ENCODE measurements at regions not wholly inside any gene's neighbourhood (a gene's known extent, or its start where the extent isn't known, plus 50 kb on each side); places are given as distances from the start of the nearest gene placed in this dataset.
"Not testable (repeated sequence)": the region's sequence is repeated elsewhere in the genome, so short reads cannot be mapped to it uniquely, and the experiment has no call there.

GRCh38 chr5:128735656-128736055, 197.6 kb upstream of the FBN2 start:
- not testable (repeated sequence) for H3K4me1 Mint-ChIP-seq, H3K27me3 Mint-ChIP-seq, H3K9me3 Mint-ChIP-seq, H3K4me3 Mint-ChIP-seq, H3K27ac Mint-ChIP-seq, H3K36me3 Mint-ChIP-seq

- Mint-ChIP-seq H3K27ac (no peak overlapping the region), H3K9me3 (no peaks in the 10 kb centered on the region)
Measured at GRCh38 chr5:128736553-128736952, 198.5 kb upstream of the FBN2 start.

GRCh38 chr5:128749136-128749898, 211.3 kb upstream of the FBN2 start:
- Mint-ChIP-seq H3K4me1 (no peaks in the 10 kb centered on the region), H3K9me3 (peaks cover 0 to 11% (median 2%) of the 10 kb centered on the region in 3 donors), H3K4me3 (no peak overlapping the region), H3K36me3 (no peaks in the 10 kb centered on the region), H3K27ac (no peak overlapping the region), H3K27me3 (no peaks in the 10 kb centered on the region)

More at GRCh38 chr5:128736553-128736952, 198.5 kb upstream of the FBN2 start:
- Mint-ChIP-seq H3K4me3 (no peak overlapping the region), H3K27me3 (no peaks in the 10 kb centered on the region), H3K36me3 (no peaks in the 10 kb centered on the region), H3K4me1 (no peaks in the 10 kb centered on the region)

- Mint-ChIP-seq H3K27ac (no peak overlapping the region), H3K27me3 (no peaks in the 10 kb centered on the region), H3K36me3 (no peaks in the 10 kb centered on the region)
Measured at GRCh38 chr5:128750155-128750554, 212.1 kb upstream of the FBN2 start.

GRCh38 chr5:128757196-128757959, 207.9 kb upstream of the SLC27A6 start:
- Mint-ChIP-seq H3K4me3 (no peak overlapping the region), H3K4me1 (no peaks in the 10 kb centered on the region), H3K27ac (no peak overlapping the region), H3K36me3 (no peaks in the 10 kb centered on the region), H3K27me3 (no peaks in the 10 kb centered on the region), H3K9me3 (peaks cover 0 to 4% (median 4%) of the 10 kb centered on the region in 3 donors)

More at GRCh38 chr5:128750155-128750554, 212.1 kb upstream of the FBN2 start:
- H3K4me3 Mint-ChIP-seq = no peak overlapping the region
- peaks cover 0 to 11% (median 2%) of the 10 kb centered on the region in 3 donors for H3K9me3 Mint-ChIP-seq
- no peaks in the 10 kb centered on the region for H3K4me1 Mint-ChIP-seq

- Mint-ChIP-seq H3K9me3 (peaks cover 0 to 4% (median 4%) of the 10 kb centered on the region in 3 donors), H3K27ac (no peak overlapping the region), H3K27me3 (no peaks in the 10 kb centered on the region), H3K4me1 (no peaks in the 10 kb centered on the region), H3K4me3 (no peak overlapping the region), H3K36me3 (no peaks in the 10 kb centered on the region)
Measured at GRCh38 chr5:128762661-128763306, 202.5 kb upstream of the SLC27A6 start.

GRCh38 chr5:128763321-128763720, 202.0 kb upstream of the SLC27A6 start:
- H3K27ac Mint-ChIP-seq = no peak overlapping the region
- no peak overlapping the region for H3K4me3 Mint-ChIP-seq
- H3K4me1 Mint-ChIP-seq = no peaks in the 10 kb centered on the region
- H3K27me3 Mint-ChIP-seq = no peaks in the 10 kb centered on the region
- no peaks in the 10 kb centered on the region for H3K36me3 Mint-ChIP-seq
- peaks cover 0 to 4% (median 4%) of the 10 kb centered on the region in 3 donors for H3K9me3 Mint-ChIP-seq

GRCh38 chr5:128764601-128765310, 200.5 kb upstream of the SLC27A6 start:
- Mint-ChIP-seq H3K4me1 (no peaks in the 10 kb centered on the region), H3K27me3 (no peaks in the 10 kb centered on the region), H3K9me3 (peaks cover 0 to 4% (median 3%) of the 10 kb centered on the region in 3 donors), H3K4me3 (no peak overlapping the region), H3K27ac (no peak overlapping the region), H3K36me3 (no peaks in the 10 kb centered on the region)

GRCh38 chr5:128765448-128766061, 199.7 kb upstream of the SLC27A6 start:
- Mint-ChIP-seq H3K27ac (no peak overlapping the region), H3K27me3 (no peaks in the 10 kb centered on the region), H3K4me3 (no peak overlapping the region), H3K4me1 (no peaks in the 10 kb centered on the region), H3K9me3 (no peaks in the 10 kb centered on the region), H3K36me3 (no peaks in the 10 kb centered on the region)

GRCh38 chr5:128766406-128766805, 198.9 kb upstream of the SLC27A6 start:
- Mint-ChIP-seq H3K27me3 (no peaks in the 10 kb centered on the region), H3K9me3 (no peaks in the 10 kb centered on the region), H3K4me1 (no peaks in the 10 kb centered on the region), H3K27ac (no peak overlapping the region), H3K36me3 (no peaks in the 10 kb centered on the region), H3K4me3 (no peak overlapping the region)

GRCh38 chr5:128770907-128771306, 194.4 kb upstream of the SLC27A6 start:
- Mint-ChIP-seq H3K4me1 (no peaks in the 10 kb centered on the region), H3K36me3 (no peaks in the 10 kb centered on the region), H3K9me3 (peaks cover 0 to 5% (median 2%) of the 10 kb centered on the region in 3 donors), H3K4me3 (no peak overlapping the region), H3K27me3 (no peaks in the 10 kb centered on the region), H3K27ac (no peak overlapping the region)

- Mint-ChIP-seq H3K27me3 (no peaks in the 10 kb centered on the region), H3K36me3 (no peaks in the 10 kb centered on the region), H3K4me3 (no peak overlapping the region), H3K4me1 (peaks cover 0 to 1% (median 0%) of the 10 kb centered on the region in 3 donors), H3K9me3 (peaks cover 2 to 5% (median 2%) of the 10 kb centered on the region in 3 donors), H3K27ac (no peak overlapping the region)
Measured at GRCh38 chr5:128772356-128772755, 192.9 kb upstream of the SLC27A6 start.

GRCh38 chr5:128773378-128773777, 191.9 kb upstream of the SLC27A6 start:
- Mint-ChIP-seq H3K4me3 (no peak overlapping the region), H3K4me1 (peaks cover 0 to 1% (median 0%) of the 10 kb centered on the region in 3 donors), H3K27me3 (no peaks in the 10 kb centered on the region), H3K9me3 (peaks cover 2 to 5% (median 2%) of the 10 kb centered on the region in 3 donors), H3K36me3 (no peaks in the 10 kb centered on the region), H3K27ac (no peak overlapping the region)

GRCh38 chr5:128774605-128775004, 190.7 kb upstream of the SLC27A6 start:
- H3K27ac Mint-ChIP-seq = no peak overlapping the region
- H3K4me1 Mint-ChIP-seq = peaks cover 0 to 1% (median 0%) of the 10 kb centered on the region in 3 donors
- peaks cover 2 to 5% (median 4%) of the 10 kb centered on the region in 3 donors for H3K9me3 Mint-ChIP-seq
- H3K27me3 Mint-ChIP-seq = no peaks in the 10 kb centered on the region
- no peaks in the 10 kb centered on the region for H3K36me3 Mint-ChIP-seq
- H3K4me3 Mint-ChIP-seq = no peak overlapping the region

All from IgD-negative memory B cell (primary cell).